HG03460 (cell line): ENCODE measurements at regions not wholly inside any gene's neighbourhood (a gene's known extent, or its start where the extent isn't known, plus 50 kb on each side); places are given as distances from the start of the nearest gene placed in this dataset.

Experiments used
- ATAC-seq: cut with Tn5 transposase; IDR thresholded peaks from one replicate; pipeline ENCODE4 v1.9.1; 2021; ENCODE audit not compliant: unreplicated experiment

DNA sequence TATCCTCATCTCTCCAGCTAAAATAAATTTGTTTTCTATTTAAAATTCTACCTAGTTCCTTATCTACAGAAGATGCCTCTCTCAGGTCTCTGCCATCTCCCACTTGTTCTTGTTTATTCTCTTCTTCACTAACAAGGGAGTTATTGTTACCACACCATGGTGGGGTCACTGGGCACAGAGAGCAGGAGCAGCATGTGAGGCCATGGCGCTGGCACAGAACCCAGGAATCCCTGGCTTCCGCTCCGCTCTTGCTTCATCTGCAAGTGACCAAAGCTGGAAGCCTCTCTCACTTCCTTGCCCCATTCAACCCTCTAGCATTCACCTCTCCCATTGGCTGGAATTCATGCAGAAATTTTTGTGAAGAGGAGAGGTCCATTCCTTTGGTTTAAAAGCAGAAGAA, 190.7 kb upstream of the NCAM1 start:
- no peak for ATAC-seq

DNA sequence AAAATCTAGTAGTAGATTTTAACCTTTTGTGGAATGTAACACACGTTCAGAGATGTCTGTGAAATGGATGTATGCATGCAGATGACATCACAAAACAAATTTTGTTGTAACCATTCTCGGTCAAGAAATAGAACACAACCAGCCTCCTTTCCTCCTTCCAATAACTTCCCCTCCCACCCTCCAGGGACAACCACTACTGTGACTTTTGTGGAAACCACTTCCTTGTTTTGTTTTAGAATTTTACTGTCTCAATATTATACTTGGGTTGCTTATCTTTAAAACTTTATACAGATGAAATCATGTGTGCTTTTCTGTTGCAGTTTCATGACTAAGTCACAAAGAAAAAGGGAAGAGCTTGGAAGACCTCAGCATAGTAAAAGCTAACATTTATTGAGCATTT, 189.4 kb upstream of the NCAM1 start:
- ATAC-seq, result no peak

DNA sequence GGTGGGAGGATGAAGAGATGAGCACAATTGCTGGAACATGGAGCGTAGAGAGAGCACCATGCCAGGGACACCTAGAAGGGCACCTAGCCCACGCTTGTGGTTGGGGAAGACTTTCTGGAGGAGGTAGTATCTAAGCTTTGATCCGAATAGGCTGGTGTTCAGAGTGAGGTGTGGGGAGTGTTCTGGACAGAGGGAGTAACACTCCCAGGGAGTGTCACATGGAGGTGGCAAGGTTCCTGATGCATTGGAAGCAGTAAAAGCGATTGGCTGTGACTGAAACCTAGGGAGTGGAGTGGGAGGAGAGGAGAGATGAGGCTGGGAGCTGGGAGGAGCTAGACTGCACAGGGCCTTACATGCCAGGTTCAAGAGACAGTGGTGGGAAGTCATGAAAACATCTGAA, 188.0 kb upstream of the NCAM1 start:
- ATAC-seq, result no peak

DNA sequence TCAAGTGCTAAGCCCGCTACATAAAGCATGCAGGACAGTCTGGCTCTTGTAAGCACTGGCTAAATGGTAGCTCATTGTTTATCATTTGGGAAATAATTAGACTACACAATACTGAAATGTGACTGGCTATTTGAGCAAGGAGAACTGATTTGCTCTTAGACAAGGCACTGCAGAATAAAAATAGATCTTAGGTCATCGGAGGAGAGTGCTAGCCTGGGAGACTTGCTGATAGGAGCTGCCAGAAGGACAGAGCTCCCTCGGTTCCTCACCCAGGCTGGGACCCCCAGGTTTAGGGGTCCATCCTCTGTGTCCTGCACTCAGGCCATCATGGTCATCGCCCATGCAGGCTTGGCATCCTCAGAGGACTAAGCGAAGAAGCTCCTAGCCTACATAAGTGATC, 184.4 kb upstream of the NCAM1 start:
- ATAC-seq, result no peak

DNA sequence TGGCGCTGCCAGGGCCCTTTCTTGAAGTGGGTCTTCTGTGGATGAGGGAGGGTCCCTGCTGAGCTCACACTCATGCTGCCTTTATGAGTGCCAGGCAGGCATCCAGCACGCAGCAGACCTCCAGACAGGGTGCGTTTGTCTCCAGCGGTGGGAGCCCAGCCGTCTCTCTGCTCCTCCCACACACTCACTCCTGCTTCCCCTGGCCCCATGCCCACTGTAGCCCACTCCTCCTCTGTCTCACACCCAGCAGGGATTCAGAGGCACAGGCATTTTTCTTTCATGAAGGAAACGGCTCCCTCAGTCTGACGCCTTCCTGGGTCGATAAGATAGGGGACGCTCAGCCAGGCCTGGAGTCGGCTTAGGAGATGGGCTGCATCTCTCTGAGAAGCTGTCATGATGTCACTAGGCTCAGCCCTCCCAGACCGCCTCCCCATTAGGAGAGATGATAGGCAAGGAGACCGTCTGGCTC, 183.9 kb upstream of the NCAM1 start:
- ATAC-seq, result no peak

DNA sequence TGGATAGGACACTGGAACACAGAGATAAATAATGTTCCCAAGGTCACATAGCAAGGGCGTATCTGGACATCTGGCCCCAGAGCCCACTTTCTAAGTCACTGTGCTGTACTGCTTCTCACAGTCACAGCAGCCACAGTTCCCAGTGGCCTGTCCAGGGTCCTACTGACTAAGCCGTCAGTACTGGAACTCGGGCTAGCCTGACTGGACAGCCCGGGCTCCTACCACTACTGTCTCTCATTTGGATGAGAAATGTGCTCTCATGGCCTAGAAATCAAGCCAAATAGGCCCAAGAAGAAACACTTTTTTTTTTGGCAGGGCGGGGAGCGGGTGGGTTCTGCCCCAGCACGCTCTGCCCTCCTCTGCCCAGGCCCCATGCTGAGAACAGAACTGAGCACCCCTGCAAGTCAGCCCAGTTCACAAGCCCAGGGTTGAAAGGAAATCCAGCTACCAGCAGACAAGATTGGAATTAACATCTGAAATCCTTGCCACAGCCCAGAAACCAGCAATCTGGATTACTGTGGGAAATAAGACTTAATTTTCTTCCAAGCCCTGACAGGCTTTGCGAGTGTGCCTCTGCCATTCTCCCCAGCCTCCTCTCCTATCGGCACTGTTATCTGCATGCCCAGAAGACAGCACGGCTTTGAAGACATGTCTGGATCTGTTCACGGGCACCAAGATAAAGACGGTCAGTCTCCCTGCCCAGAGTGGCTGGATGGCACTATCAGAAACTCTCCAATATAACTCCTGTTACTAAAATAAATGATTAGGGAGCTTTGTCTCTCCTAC, 182.9 kb upstream of the NCAM1 start:
- no peak for ATAC-seq

DNA sequence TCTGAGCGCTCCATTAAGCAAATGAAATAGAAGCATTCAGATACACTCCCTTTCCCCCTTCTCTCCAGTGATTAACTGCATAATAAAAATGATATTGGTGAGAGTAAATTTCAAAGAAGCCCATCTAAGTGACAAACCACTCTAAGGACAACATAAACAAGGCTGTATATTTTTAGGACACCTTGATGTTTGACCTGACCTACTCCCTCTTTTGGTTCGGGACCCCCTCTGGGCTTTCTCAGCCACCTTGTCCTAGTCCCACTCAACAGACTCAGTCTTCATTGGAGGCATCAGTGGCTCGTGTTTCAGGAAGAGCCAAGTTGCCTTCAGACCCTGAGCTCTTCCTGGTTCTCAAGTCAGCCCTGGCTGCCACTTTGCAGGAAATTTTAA, 182.3 kb upstream of the NCAM1 start:
- ATAC-seq, result no peak

DNA sequence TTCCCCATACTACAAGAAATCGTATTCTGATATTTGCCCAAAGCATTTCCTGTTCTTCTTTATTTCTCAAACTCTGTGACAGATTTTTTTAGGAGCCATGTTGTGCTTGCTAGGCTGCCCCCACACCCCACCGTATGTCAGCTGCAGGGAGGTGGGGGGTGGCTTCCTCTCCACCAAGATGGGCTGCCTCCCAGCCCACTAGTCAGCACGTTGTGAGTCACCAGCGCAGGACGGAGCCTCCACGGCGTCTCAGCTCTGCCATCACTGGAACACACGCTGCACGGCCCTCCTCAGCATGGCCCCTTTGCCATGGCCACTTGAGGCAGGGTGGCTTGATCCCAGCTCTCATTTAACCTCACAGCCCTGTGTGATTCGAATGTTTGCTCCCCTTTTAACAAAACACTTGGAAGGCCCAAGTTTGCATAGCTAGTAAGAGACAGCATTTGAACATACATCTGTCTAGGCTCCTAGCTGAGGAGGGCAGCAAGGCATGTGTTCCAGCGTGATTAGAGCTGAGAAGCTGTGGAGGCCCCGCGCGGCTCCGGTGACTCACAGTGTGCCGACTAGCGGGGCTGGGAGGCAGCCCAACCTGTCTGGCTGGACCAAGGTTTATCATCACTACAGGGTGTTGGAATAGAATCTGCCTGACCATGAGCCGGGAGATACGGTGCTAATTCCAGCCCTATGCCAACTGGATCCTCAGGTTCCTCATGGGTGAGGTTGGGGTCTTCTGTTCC, 180.7 kb upstream of the NCAM1 start:
- ATAC-seq, result no peak

DNA sequence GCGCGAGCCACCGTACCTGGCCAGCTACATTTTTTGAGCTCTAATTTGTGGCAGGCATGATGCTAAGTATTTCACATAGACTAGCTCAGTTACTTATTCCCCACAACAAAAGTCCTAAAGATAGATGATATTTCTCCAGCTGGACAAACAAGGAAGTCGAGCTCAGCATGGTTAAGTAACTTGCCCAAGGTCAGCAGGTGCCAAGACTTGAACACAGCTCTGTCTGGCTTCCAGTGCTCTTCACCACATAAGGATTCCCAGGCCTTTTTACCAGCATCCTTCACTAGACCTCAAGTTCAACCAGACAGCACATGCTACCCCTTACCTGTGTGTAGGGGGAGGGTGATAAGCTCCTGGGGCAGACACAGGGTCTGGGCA, 177.3 kb upstream of the NCAM1 start:
- ATAC-seq, result no peak

DNA sequence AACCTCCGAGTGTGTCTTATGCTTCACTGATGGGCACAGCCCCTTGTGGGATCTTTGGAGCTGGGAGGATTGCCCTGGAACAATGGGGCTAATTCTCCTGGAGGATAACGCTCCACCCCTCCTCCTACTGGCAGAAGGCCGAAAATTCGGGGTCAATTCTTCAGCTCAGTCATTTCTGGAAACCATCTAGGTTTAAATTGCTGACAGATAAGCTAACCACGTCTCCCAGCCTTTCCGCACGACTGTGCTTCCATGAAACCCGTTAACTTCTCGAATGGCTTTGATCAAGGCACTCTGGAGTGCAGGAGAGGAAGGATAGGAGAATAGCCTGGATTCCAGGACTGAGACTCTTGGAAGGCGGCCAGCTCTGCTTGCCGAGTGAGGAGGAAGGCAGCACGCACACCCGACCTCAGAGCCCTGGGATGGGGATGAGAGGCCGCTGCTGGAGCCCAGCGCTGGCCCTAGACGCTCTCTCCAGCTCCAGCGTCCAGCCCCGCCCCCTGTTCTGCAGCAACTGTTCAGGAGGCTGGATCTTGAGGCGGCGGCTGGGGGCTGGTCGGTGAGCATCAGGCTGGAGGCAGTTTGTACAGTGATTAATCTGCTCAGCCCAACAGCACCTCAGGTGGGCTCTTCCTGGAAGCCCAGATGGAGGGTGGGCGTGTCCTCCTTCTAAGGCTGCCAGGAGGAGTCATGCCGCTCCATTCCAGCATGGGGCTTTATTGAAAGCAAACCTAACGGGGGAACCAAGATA, 176.7 kb upstream of the NCAM1 start:
- no peak for ATAC-seq

DNA sequence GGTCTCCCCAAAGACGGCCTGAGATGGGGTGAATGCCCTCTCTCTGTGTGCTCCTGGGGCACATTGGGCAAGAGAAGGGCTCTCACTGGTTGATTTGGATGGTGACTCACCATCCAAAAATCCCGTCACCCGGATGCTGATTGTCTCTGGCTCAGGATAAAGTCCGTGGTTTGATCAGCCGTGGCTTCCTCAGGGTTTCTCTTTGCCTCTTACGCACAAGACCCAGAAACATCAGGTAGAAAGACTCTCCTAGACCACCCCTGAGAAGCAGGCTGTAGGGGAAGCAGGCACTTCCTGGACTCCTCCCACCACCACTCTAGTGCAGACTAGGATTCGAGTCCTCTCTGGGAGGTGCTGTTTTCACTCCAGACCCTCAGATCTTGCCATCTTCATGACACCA, 176.1 kb upstream of the NCAM1 start:
- ATAC-seq, result no peak

DNA sequence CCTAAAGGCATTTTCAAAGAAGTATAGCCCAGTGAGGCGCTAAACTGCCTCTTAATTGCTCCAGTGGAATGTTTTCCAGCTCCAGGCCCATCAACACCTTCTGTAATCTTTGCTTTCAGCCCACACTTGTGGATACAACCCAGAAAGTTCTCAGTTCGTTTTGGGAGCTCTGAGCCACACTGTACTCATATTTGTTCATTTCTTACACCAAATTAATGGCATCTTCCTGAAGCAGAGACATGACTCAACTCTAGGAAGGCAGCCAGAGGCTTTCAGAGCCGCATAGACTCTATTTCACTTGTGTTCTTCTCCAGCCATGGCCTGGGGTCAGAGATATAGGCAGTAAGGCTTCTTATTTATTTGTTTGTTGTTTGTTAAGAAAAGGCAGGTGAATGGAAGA, 175.5 kb upstream of the NCAM1 start:
- ATAC-seq, result no peak

DNA sequence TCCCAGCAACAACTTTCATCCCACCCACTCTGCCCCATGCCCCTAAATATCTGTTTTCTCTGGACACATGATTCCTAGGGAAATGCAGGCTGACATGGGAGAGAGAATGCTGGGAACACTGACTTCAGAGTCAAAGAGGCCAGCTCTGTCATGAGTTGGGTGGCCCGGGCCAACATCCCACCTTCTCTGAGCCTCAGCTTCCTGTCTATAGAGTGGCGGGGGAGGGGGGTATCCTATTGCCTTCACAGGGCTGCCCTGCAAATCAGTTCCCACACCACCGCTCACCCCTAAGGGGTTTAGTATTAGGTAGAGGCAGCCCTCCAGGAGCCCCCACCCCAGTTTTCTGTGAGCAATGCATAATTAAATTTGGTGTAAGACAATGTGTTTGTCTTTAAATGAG, 175.0 kb upstream of the NCAM1 start:
- no peak for ATAC-seq

DNA sequence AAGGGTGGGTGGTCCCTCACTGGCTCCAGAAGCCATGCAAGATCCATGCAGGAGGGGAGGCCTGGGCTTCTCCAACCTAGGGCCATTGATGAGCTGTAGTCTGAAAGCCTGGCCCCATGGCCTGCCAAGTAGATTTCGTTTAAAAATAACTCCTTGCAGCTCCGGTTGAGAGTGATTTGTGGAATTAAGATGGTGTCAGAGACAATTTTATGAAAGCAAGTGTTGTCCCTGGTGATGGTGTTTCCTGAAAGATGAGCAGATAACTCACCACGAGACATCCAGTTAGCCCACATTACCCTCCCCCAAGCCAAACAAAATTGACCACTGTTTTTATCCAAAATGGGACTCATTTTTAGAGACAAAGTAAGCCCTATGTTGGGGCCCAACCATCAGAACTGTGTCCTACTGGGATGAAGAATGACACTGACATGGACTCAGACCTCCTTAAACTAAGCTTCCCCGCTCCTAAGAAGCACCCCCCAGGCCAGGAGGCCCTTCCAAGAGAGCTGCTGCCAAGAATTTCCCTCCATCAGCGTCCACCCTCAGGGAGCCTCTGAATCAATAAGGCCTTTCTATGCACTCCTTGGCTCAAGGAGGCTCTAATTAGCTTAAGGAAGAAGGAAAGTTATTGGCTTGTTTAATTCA, 174.2 kb upstream of the NCAM1 start:
- no peak for ATAC-seq

DNA sequence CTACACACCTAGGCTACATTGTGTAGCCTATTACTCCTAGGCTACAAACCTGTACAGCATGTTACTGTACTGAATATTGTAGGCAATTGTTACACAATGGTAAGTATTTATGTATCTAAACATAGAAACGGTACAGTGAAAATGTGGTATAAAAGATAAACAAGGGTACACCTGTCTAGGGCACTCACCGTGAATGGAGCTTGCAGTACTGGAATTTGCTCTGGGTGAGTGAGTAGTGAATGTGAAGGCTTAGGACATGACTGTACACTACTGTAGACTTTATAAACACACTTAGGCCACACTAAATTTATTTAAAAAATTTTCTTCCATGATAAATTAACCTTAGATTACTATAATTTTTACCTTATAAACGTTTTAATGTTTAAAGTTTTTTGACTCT, 171.7 kb upstream of the NCAM1 start:
- ATAC-seq, result no peak

DNA sequence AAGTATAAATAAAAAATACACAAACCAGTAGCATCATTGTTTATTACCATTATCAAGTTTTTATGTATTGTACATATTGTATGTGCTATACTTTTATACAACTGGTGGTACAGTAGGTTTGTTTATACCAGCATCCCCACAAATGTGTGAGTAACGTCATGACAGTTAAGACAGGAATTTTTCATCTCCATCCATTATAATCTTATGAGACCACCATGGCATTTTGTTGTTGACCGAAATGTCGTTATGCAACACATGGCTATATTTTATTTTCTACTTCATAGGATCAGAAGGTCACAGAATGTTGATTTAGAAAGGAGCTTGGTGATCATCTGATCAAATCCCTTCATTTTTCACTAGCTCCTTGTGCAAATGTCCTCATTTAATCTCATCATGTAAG, 170.9 kb upstream of the NCAM1 start:
- ATAC-seq, result no peak

DNA sequence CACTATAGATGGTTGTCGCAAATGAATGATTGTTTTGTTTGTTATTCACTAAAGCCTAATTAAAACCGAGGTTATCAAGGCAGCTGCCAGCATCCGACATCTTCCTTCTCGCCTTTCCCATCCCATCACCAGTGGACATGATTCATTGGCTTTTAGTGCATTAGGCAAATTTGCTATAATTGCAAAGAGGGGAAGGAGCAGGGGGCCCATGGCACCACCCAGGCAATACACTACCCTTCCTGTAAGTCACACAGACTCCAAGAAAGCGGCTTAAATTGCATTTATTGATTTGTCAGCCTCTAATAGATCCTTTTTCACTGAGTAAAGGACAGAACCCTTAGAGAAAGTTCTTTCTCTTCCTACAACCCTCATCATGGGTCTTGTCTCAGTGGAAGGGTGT, 169.2 kb upstream of the NCAM1 start:
- ATAC-seq, result no peak

DNA sequence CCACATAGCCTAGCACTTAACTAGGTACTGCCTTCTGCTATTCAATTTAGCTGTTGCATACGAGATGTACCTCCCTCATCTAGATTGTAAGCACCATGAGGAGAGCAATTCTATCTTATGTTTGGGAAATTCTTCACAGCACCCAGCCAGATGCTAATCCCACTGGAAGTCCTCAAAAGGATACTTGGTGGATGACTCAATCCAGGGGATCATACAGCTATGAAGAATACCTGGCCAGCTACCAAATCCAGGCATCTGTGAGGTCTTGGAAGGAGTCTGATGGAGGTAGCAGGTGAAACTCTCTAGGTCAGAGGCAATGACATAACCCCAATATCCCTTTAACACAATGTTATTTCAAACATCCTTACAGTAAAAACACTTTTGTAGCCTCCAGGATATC, 167.8 kb upstream of the NCAM1 start:
- ATAC-seq, result no peak

DNA sequence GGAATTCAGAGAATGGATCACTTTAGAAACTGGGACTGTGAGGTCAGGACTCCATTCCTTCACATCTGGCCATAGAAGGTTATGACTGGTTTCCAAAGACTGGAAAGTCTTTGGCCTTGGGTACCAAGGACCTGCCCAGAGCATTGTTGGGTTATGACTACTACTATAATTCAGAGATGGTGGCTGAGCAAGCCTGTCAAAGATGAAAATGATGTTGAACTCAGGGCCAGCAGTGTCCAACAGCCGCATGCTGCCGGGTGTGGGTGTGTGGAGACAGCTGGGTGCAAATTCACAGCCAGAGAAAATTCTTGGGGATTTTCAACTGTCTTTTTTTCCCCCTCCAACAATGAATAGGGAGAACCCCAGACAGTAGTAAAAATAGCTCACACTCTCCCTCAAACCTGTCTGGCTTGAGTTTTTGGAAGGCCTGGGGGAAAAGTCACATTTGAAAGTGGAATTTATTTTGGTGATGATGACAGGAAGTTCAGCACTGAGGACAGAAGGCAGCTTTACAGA, 166.8 kb upstream of the NCAM1 start:
- no peak for ATAC-seq

DNA sequence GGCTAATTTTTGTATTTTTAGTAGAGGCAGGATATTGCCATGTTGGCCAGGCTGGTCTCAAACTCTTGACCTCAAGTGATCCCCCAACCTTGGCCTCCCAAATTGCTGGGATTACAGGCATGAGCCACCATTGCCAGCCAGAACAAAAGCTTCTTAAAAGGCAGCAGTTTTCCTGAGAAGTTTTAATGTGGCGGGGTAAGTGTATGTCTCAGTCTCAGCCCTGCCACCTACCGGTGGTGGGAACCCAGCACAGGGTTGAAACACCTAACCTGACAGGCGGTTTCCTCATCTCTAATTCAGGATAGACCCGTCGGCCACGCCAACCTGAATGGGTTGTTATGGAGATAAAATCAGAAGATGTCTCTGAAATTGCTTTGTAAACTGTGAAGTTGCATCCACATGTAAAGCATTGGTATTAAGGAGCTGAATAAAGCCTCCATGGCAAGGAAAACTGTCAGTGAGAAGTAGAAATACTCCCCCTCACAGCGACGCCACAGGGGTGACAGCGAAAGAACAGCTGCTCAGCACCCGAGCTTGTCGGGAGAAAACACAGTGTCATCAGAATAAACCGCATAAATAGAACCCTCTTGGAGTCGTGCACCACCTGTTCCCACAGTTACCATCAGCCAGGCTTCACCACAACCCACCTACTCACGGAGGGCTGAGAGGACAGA, 165.9 kb upstream of the NCAM1 start:
- ATAC-seq, result no peak
